ENCODE measurements at regions not wholly inside any gene's neighbourhood (a gene's known extent, or its start where the extent isn't known, plus 50 kb on each side); places are given as distances from the start of the nearest gene placed in this dataset.

DNA sequence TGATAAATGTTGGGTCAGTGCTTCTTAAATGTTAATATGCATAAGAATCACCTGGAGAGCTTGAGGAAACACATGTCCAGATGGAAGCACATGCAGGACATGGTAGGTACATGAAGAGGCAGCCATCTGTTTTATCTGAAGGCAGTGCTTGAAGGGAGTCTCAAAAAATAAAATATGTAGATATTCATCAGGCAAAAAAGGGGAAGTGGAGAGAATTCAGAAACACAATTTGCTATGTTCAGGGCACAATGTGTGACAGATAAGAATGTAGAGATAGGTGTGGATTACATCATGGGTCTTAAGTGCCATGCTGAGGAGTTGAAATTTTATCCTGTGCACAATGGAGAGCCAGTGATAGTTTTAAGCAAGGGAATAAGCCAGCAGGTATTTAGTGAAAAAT, 59.6 kb upstream of the CASK start:
- TF ChIP-seq, protein P1, sequence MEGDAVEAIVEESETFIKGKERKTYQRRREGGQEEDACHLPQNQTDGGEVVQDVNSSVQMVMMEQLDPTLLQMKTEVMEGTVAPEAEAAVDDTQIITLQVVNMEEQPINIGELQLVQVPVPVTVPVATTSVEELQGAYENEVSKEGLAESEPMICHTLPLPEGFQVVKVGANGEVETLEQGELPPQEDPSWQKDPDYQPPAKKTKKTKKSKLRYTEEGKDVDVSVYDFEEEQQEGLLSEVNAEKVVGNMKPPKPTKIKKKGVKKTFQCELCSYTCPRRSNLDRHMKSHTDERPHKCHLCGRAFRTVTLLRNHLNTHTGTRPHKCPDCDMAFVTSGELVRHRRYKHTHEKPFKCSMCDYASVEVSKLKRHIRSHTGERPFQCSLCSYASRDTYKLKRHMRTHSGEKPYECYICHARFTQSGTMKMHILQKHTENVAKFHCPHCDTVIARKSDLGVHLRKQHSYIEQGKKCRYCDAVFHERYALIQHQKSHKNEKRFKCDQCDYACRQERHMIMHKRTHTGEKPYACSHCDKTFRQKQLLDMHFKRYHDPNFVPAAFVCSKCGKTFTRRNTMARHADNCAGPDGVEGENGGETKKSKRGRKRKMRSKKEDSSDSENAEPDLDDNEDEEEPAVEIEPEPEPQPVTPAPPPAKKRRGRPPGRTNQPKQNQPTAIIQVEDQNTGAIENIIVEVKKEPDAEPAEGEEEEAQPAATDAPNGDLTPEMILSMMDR (IDR thresholded peaks at IDR 0.05): no peak
- no peak for TF ChIP-seq POLR2A (IDR thresholded peaks at IDR 0.05)
